Spleen (tissue), 11 donors: ENCODE measurements at regions not wholly inside any gene's neighbourhood (a gene's known extent, or its start where the extent isn't known, plus 50 kb on each side); places are given as distances from the start of the nearest gene placed in this dataset.

Experiments
- DNase-seq: peaks from one replicate; pipeline ENCODE4 v3.0.0-alpha.2; 2020
- H3K27ac ChIP-seq, 8 donors: fragments of 200-600 bp; sonication (generic) in 7 of 8; 1 replicate in 4 of 8; 2 replicates in 4 of 8; pipeline versions ENCODE4 v1.5.0 to v1.8.0; 2016 to 2021; ENCODE audit warnings: inconsistent platforms in 4 of 8, mild to moderate bottlenecking in 4 of 8, moderate library complexity in 1 of 8
- H3K27me3 ChIP-seq, 7 donors: fragments of 200-600 bp; sonication (generic) in 6 of 7; replicated peaks in 1 of 7; 1 replicate in 4 of 7; 2 replicates in 3 of 7; pipeline versions ENCODE4 v1.5.0 to v1.8.0; 2016 to 2021; ENCODE audit warnings: inconsistent platforms in 3 of 7, mild to moderate bottlenecking in 1 of 7
- H3K36me3 ChIP-seq, 6 donors: fragments of 200-600 bp; sonication (generic) in 5 of 6; 1 replicate in 4 of 6; 2 replicates in 2 of 6; pipeline versions ENCODE4 v1.5.0 to v1.8.0; 2016 to 2021; ENCODE audit warnings: inconsistent platforms in 2 of 6
- H3K4me1 ChIP-seq, 6 donors: fragments of 200-600 bp; sonication (generic) in 5 of 6; 1 replicate in 3 of 6; 2 replicates in 3 of 6; pipeline versions ENCODE4 v1.5.0 to v1.8.0; 2016 to 2021; ENCODE audit warnings: inconsistent platforms in 3 of 6
- H3K4me3 ChIP-seq, 8 donors: fragments of 200-600 bp; sonication (generic) in 7 of 8; 1 replicate in 4 of 8; 2 replicates in 4 of 8; pipeline versions ENCODE4 v1.5.0 to v1.8.0; 2016 to 2021; ENCODE audit warnings: inconsistent platforms in 4 of 8, mild to moderate bottlenecking in 4 of 8, moderate library complexity in 2 of 8
- H3K9me3 ChIP-seq, 8 donors: fragments of 200-600 bp; sonication (generic) in 7 of 8; 1 replicate in 4 of 8; 2 replicates in 4 of 8; pipeline versions ENCODE4 v1.5.0 to v1.8.0; 2016 to 2021; ENCODE audit warnings: inconsistent platforms in 4 of 8
- CTCF ChIP-seq, 11 experiments: fragments of 200-600 bp in 7 of 11; fragments of 450-650 bp in 4 of 11; sonication (generic) in 4 of 11; IDR thresholded peaks in 8 of 11; conservative IDR thresholded peaks in 3 of 11; 1 replicate in 7 of 11; 2 replicates in 4 of 11; pipeline versions ENCODE4 v1.4.0 to v1.8.0; 2016 to 2021; ENCODE audit warnings: antibody characterized with exemption in 11 of 11, inconsistent platforms in 4 of 11, mild to moderate bottlenecking in 1 of 11
- POLR2A ChIP-seq, 3 donors: fragments of 450-650 bp; IDR thresholded peaks; one replicate each; pipeline ENCODE4 v1.5.1; 2017; ENCODE audit warnings: antibody characterized with exemption in 3 of 3, mild to moderate bottlenecking in 1 of 3
- POLR2AphosphoS5 ChIP-seq, 3 donors: sonication (generic); formaldehyde crosslinking; IDR thresholded peaks; one replicate each; pipeline ENCODE4 v1.5.1; 2017; ENCODE audit warnings: antibody characterized with exemption in 3 of 3
- WGBS, 5 donors: extraction: QIAGEN DNeasy Blood & Tissue Kit in 3 of 5; methylation state at CpG; one replicate each; pipeline versions ENCODE4 v1.1.5 to v1.1.7; 2013 to 2018; 5-methylcytosine and 5-hydroxymethylcytosine counted together
- intact Hi-C: fragments of 100-400 bp; cut with DNase I; formaldehyde crosslinking; loops from one replicate; pipeline ENCODE4 v1.15.0; 2023; ENCODE audit warnings: low total_unique reads
- donor health status: healthy with polysubstance abuse.
- donor health status: DM: no; HTN: no; CAD: no; lungs with moderate emphysema.
- donor health status: DM: no; HTN: no; CAD: no.
- donor health status: Bipolar disorder and iron deficiency.
- donor health status: healthy.
- donor health status: DM: no; HTN: no; CAD: no.
- donor health status: DM: yes; HTN: yes; CAD: no.

GRCh38 chr6:15791448-15792181 is 128.8 kb upstream of the DTNBP1 start:
- 79 to 90% (median 84%) methylated on average over 8 of the region's 8 CpGs for WGBS, 5 donors
- Histone ChIP-seq H3K4me1 (peaks cover 0 to 13% (median 0%) of the 10 kb centered on the region in 6 donors), H3K27ac (no peak overlapping the region), H3K9me3 (no peaks in the 10 kb centered on the region), H3K36me3 (no peaks in the 10 kb centered on the region), H3K27me3 (no peaks in the 10 kb centered on the region), H3K4me3 (no peak overlapping the region)
- TF ChIP-seq POLR2AphosphoS5 (IDR thresholded peaks at IDR 0.05) (no peak), CTCF (IDR thresholded peaks at IDR 0.05 in 8 of 11, conservative IDR thresholded peaks at IDR 0.05 in 3 of 11) (no peak), POLR2A (IDR thresholded peaks at IDR 0.05) (no peak)
- no peak for DNase-seq
- intact Hi-C loops, result no loop called here

- no peak for DNase-seq
- Histone ChIP-seq H3K27ac (no peak overlapping the region), H3K27me3 (no peaks in the 10 kb centered on the region), H3K4me3 (no peak overlapping the region), H3K4me1 (peaks cover 0 to 8% (median 0%) of the 10 kb centered on the region in 6 donors), H3K36me3 (no peaks in the 10 kb centered on the region), H3K9me3 (no peaks in the 10 kb centered on the region)
- intact Hi-C loops, result no loop called here
- 81 to 93% (median 86%) methylated on average over 1 of the region's 1 CpG for WGBS, 5 donors
- no peak for TF ChIP-seq POLR2AphosphoS5 (IDR thresholded peaks at IDR 0.05)
- no peak for TF ChIP-seq POLR2A (IDR thresholded peaks at IDR 0.05)
- no peak for TF ChIP-seq CTCF (IDR thresholded peaks at IDR 0.05 in 8 of 11, conservative IDR thresholded peaks at IDR 0.05 in 3 of 11)
Observed at GRCh38 chr6:15790116-15790515, 127.3 kb upstream of the DTNBP1 start.

- 88 to 98% (median 92%) methylated on average over 4 of the region's 4 CpGs for WGBS, 5 donors
- no peak overlapping the region for H3K4me3 ChIP-seq
- no peak for DNase-seq
- no peak overlapping the region for H3K27ac ChIP-seq
- peaks cover 0 to 7% (median 0%) of the 10 kb centered on the region in 6 donors for H3K4me1 ChIP-seq
- TF ChIP-seq POLR2A (IDR thresholded peaks at IDR 0.05) (no peak), CTCF (IDR thresholded peaks at IDR 0.05 in 8 of 11, conservative IDR thresholded peaks at IDR 0.05 in 3 of 11) (no peak), POLR2AphosphoS5 (IDR thresholded peaks at IDR 0.05) (no peak)
- intact Hi-C loops, result no loop called here
- no peaks in the 10 kb centered on the region for H3K27me3 ChIP-seq
- no peaks in the 10 kb centered on the region for H3K36me3 ChIP-seq
- H3K9me3 ChIP-seq, result no peaks in the 10 kb centered on the region
Observed at GRCh38 chr6:15786846-15787245, 124.0 kb upstream of the DTNBP1 start.

- DNase-seq, result no peak
- no peak for TF ChIP-seq POLR2A (IDR thresholded peaks at IDR 0.05)
- TF ChIP-seq CTCF (IDR thresholded peaks at IDR 0.05 in 8 of 11, conservative IDR thresholded peaks at IDR 0.05 in 3 of 11), result no peak
- TF ChIP-seq POLR2AphosphoS5 (IDR thresholded peaks at IDR 0.05), result no peak
- intact Hi-C loops, result no loop called here
Observed at GRCh38 chr6:15783484-15783883, 120.7 kb upstream of the DTNBP1 start.

More at GRCh38 chr6:15783484-15783883, 120.7 kb upstream of the DTNBP1 start:
- H3K4me3 ChIP-seq, result no peak overlapping the region
- H3K27ac ChIP-seq, result no peak overlapping the region
- no peaks in the 10 kb centered on the region for H3K36me3 ChIP-seq
- 88 to 95% (median 88%) methylated on average over 3 of the region's 3 CpGs for WGBS, 5 donors
- H3K4me1 ChIP-seq, result no peaks in the 10 kb centered on the region
- no peaks in the 10 kb centered on the region for H3K9me3 ChIP-seq
- H3K27me3 ChIP-seq, result no peaks in the 10 kb centered on the region
